ENCODE measurements at regions not wholly inside any gene's neighbourhood (a gene's known extent, or its start where the extent isn't known, plus 50 kb on each side); places are given as distances from the start of the nearest gene placed in this dataset.

DNA sequence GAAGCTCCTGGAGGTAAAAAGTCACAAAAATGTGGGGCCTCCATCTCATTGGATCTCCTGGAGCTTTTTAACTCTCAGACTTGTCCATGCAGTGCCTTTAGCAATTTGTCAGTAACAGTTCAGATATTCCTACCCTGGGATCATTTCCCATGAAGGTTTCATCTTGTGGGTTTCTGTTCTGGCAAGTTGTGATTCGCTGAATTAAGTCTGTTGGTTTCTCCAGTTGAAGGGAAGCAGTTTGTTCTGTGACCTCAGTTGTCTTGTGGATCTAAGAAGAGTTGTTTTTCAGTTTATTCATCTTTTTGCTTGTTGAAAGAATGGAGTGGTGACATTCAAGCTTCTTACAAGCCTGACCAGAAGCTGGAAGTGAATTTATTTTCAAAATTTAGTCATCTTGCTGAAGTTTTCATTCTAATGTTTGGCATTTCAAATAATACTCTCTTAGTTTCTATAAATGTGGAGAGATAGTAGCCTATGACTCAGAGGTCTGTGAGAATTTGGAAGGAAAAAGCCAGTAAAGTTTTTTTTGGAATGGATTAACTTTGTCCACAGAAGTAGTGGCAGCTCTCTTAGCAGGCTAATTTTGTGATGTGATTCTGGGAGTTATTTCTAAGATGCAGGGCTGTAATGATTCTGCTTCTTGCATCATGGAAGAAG is 120.1 kb upstream of the CSNK1A1L start:
- Histone ChIP-seq H3K4me1 (ENCODE audit: control insufficient read depth in 3 of 3, insufficient read depth in 2 of 3, low read depth in 1 of 3, low read length in 2 of 3) (no peaks in the 10 kb centered on the region), H3K27me3 (ENCODE audit: control insufficient read depth in 3 of 3, insufficient read depth in 3 of 3, low read length in 3 of 3) (no peaks in the 10 kb centered on the region), H3K27ac (ENCODE audit: low read depth in 1 of 3, low read length in 2 of 3) (no peak overlapping the region), H3K9me3 (ENCODE audit: control insufficient read depth in 2 of 2, insufficient read depth in 1 of 2, low read depth in 1 of 2, low read length in 1 of 2) (peaks cover 0 to 7% of the 10 kb centered on the region in 2 donors), H3K36me3 (ENCODE audit: control insufficient read depth in 3 of 3, insufficient read depth in 2 of 3, low read depth in 1 of 3, low read length in 3 of 3) (no peaks in the 10 kb centered on the region), H3K4me3 (ENCODE audit: low read depth in 1 of 3, low read length in 3 of 3) (no peak overlapping the region)
- WGBS, 3 donors = 41 to 62% (median 43%) methylated on average over 1 of the region's 1 CpG
- FAIRE-seq (no peak), DNase-seq (no peak)

GRCh38 chr13:37216331-37216730 is 110.9 kb upstream of the CSNK1A1L start:
- no peaks in the 10 kb centered on the region for H3K27me3 ChIP-seq (ENCODE audit: control insufficient read depth in 3 of 3, insufficient read depth in 3 of 3, low read length in 3 of 3)
- H3K4me3 ChIP-seq (ENCODE audit: low read depth in 1 of 3, low read length in 3 of 3) = no peak overlapping the region
- no peaks in the 10 kb centered on the region for H3K9me3 ChIP-seq (ENCODE audit: control insufficient read depth in 2 of 2, insufficient read depth in 1 of 2, low read depth in 1 of 2, low read length in 1 of 2)
- DNase-seq (no peak), FAIRE-seq (no peak)
- H3K27ac ChIP-seq (ENCODE audit: low read depth in 1 of 3, low read length in 2 of 3) = no peak overlapping the region
- H3K36me3 ChIP-seq (ENCODE audit: control insufficient read depth in 3 of 3, insufficient read depth in 2 of 3, low read depth in 1 of 3, low read length in 3 of 3) = no peaks in the 10 kb centered on the region
- 67 to 78% (median 71%) methylated on average over 1 of the region's 1 CpG for WGBS, 3 donors
- no peaks in the 10 kb centered on the region for H3K4me1 ChIP-seq (ENCODE audit: control insufficient read depth in 3 of 3, insufficient read depth in 2 of 3, low read depth in 1 of 3, low read length in 2 of 3)

- WGBS, 3 donors = 72 to 81% (median 74%) methylated on average over 2 of the region's 2 CpGs
- FAIRE-seq (no peak), DNase-seq (no peak)
- Histone ChIP-seq H3K9me3 (ENCODE audit: control insufficient read depth in 2 of 2, insufficient read depth in 1 of 2, low read depth in 1 of 2, low read length in 1 of 2) (no peaks in the 10 kb centered on the region), H3K4me1 (ENCODE audit: control insufficient read depth in 3 of 3, insufficient read depth in 2 of 3, low read depth in 1 of 3, low read length in 2 of 3) (no peaks in the 10 kb centered on the region), H3K4me3 (ENCODE audit: low read depth in 1 of 3, low read length in 3 of 3) (no peak overlapping the region), H3K36me3 (ENCODE audit: control insufficient read depth in 3 of 3, insufficient read depth in 2 of 3, low read depth in 1 of 3, low read length in 3 of 3) (no peaks in the 10 kb centered on the region), H3K27me3 (ENCODE audit: control insufficient read depth in 3 of 3, insufficient read depth in 3 of 3, low read length in 3 of 3) (no peaks in the 10 kb centered on the region), H3K27ac (ENCODE audit: low read depth in 1 of 3, low read length in 2 of 3) (no peak overlapping the region)
These were observed 107.4 kb upstream of the CSNK1A1L start for GRCh38 chr13:37212826-37213225.

- no peaks in the 10 kb centered on the region for H3K27me3 ChIP-seq (ENCODE audit: control insufficient read depth in 3 of 3, insufficient read depth in 3 of 3, low read length in 3 of 3)
- 58 to 76% (median 59%) methylated on average over 7 of the region's 7 CpGs for WGBS, 3 donors
- FAIRE-seq = no peak
These were observed 106.0 kb upstream of the CSNK1A1L start for GRCh38 chr13:37211487-37211886.

GRCh38 chr13:37209621-37210580 is 104.4 kb upstream of the CSNK1A1L start:
- no peak for FAIRE-seq
- Histone ChIP-seq H3K27me3 (ENCODE audit: control insufficient read depth in 3 of 3, insufficient read depth in 3 of 3, low read length in 3 of 3) (no peaks in the 10 kb centered on the region), H3K27ac (ENCODE audit: low read depth in 1 of 3, low read length in 2 of 3) (no peak overlapping the region), H3K4me3 (ENCODE audit: low read depth in 1 of 3, low read length in 3 of 3) (no peak overlapping the region), H3K4me1 (ENCODE audit: control insufficient read depth in 3 of 3, insufficient read depth in 2 of 3, low read depth in 1 of 3, low read length in 2 of 3) (no peaks in the 10 kb centered on the region), H3K9me3 (ENCODE audit: control insufficient read depth in 2 of 2, insufficient read depth in 1 of 2, low read depth in 1 of 2, low read length in 1 of 2) (no peaks in the 10 kb centered on the region), H3K36me3 (ENCODE audit: control insufficient read depth in 3 of 3, insufficient read depth in 2 of 3, low read depth in 1 of 3, low read length in 3 of 3) (no peaks in the 10 kb centered on the region)
- no peak for DNase-seq
- WGBS, 3 donors = 72 to 74% (median 73%) methylated on average over 4 of the region's 4 CpGs

More at GRCh38 chr13:37211487-37211886, 106.0 kb upstream of the CSNK1A1L start:
- DNase-seq = no peak
- H3K4me3 ChIP-seq (ENCODE audit: low read depth in 1 of 3, low read length in 3 of 3) = no peak overlapping the region
- H3K36me3 ChIP-seq (ENCODE audit: control insufficient read depth in 3 of 3, insufficient read depth in 2 of 3, low read depth in 1 of 3, low read length in 3 of 3) = no peaks in the 10 kb centered on the region
- H3K9me3 ChIP-seq (ENCODE audit: control insufficient read depth in 2 of 2, insufficient read depth in 1 of 2, low read depth in 1 of 2, low read length in 1 of 2) = no peaks in the 10 kb centered on the region
- H3K4me1 ChIP-seq (ENCODE audit: control insufficient read depth in 3 of 3, insufficient read depth in 2 of 3, low read depth in 1 of 3, low read length in 2 of 3) = no peaks in the 10 kb centered on the region
- H3K27ac ChIP-seq (ENCODE audit: low read depth in 1 of 3, low read length in 2 of 3) = no peak overlapping the region

DNA sequence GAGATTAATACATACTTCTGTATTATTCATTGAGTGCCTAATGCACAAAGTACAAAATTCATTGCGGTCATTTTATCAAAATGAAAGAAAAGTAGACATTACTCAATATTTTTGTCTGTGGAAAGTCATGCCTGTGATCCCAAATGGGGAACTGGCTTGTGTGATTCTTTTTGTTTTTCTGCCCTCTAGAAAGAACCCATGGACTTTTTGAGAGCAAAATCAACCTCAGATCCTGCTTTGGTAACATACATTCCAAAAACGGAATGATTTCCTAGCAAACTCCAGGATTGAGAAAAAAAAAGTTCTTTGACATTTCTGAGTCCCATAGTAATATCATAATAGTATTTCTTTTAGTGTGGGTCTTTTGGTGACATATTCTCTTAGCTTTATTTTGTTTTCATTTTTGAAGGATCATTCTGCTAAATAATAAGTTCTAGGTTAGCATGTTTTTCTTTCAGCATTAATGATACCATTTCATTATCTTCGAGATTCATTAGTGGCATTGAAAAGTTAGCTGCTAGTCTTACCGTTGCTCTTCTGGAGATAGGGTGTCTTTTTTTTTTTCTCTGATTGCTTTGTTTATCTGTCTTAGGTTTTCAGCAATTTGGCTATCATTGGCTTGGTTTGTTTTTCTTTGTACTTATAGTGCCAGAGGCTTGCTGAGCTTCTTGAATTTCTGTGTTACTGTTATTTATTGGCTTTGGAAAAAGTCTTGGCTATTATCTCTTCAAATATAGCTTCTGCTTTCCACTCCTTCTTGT is 102.4 kb upstream of the CSNK1A1L start:
- Histone ChIP-seq H3K27me3 (ENCODE audit: control insufficient read depth in 3 of 3, insufficient read depth in 3 of 3, low read length in 3 of 3) (no peaks in the 10 kb centered on the region), H3K4me1 (ENCODE audit: control insufficient read depth in 3 of 3, insufficient read depth in 2 of 3, low read depth in 1 of 3, low read length in 2 of 3) (no peaks in the 10 kb centered on the region), H3K9me3 (ENCODE audit: control insufficient read depth in 2 of 2, insufficient read depth in 1 of 2, low read depth in 1 of 2, low read length in 1 of 2) (no peaks in the 10 kb centered on the region), H3K4me3 (ENCODE audit: low read depth in 1 of 3, low read length in 3 of 3) (no peak overlapping the region), H3K36me3 (ENCODE audit: control insufficient read depth in 3 of 3, insufficient read depth in 2 of 3, low read depth in 1 of 3, low read length in 3 of 3) (no peaks in the 10 kb centered on the region), H3K27ac (ENCODE audit: low read depth in 1 of 3, low read length in 2 of 3) (no peak overlapping the region)
- 59 to 68% (median 65%) methylated on average over 4 of the region's 4 CpGs for WGBS, 3 donors
- FAIRE-seq (no peak), DNase-seq (no peak)

DNA sequence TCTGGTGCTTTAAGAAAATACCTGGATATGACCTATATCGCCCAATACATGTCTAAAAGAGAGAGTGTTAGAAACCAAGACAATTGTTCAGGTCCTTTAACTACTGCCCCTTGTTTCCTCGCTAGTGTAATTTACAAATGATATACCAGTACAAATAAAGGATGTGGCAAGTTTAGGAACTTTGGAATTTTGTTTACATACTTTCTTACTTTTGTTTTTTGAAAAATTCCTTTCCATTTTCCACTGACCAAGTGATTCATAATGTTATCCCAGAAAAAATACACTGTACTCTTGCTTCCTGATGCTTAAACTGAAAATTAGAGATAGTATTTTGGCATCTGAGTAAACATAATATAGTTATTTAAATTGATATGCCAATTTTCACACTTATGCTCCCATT is 96.8 kb upstream of the CSNK1A1L start:
- Histone ChIP-seq H3K4me1 (ENCODE audit: control insufficient read depth in 3 of 3, insufficient read depth in 2 of 3, low read depth in 1 of 3, low read length in 2 of 3) (no peaks in the 10 kb centered on the region), H3K9me3 (ENCODE audit: control insufficient read depth in 2 of 2, insufficient read depth in 1 of 2, low read depth in 1 of 2, low read length in 1 of 2) (no peaks in the 10 kb centered on the region), H3K27ac (ENCODE audit: low read depth in 1 of 3, low read length in 2 of 3) (no peak overlapping the region), H3K4me3 (ENCODE audit: low read depth in 1 of 3, low read length in 3 of 3) (no peak overlapping the region), H3K27me3 (ENCODE audit: control insufficient read depth in 3 of 3, insufficient read depth in 3 of 3, low read length in 3 of 3) (no peaks in the 10 kb centered on the region), H3K36me3 (ENCODE audit: control insufficient read depth in 3 of 3, insufficient read depth in 2 of 3, low read depth in 1 of 3, low read length in 3 of 3) (no peaks in the 10 kb centered on the region)
- 67 to 73% (median 67%) methylated on average over 2 of the region's 2 CpGs for WGBS, 3 donors
- no peak for DNase-seq
- no peak for FAIRE-seq

DNA sequence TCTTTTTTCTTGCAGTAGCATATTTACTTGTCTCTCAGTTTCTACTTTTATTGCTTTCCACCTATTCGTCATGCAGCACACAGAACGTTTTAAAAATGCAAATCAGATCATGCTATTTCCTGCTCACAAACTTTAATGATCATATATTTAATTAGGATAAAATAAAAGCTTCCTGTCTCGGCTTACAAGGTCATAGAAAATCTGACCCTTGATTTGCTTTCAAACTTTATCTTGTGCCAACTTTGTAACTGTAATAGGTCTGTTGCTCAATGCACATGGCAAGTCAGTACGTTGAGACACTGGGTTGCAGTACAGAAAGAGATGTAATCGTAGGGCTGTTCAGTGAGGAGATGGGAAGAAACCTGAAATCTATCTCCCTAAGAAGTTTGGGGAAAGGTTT is 95.6 kb upstream of the CSNK1A1L start:
- H3K4me1 ChIP-seq (ENCODE audit: control insufficient read depth in 3 of 3, insufficient read depth in 2 of 3, low read depth in 1 of 3, low read length in 2 of 3) = no peaks in the 10 kb centered on the region
- no peaks in the 10 kb centered on the region for H3K36me3 ChIP-seq (ENCODE audit: control insufficient read depth in 3 of 3, insufficient read depth in 2 of 3, low read depth in 1 of 3, low read length in 3 of 3)
- no peaks in the 10 kb centered on the region for H3K9me3 ChIP-seq (ENCODE audit: control insufficient read depth in 2 of 2, insufficient read depth in 1 of 2, low read depth in 1 of 2, low read length in 1 of 2)
- DNase-seq = no peak
- FAIRE-seq = no peak
- no peak overlapping the region for H3K4me3 ChIP-seq (ENCODE audit: low read depth in 1 of 3, low read length in 3 of 3)
- no peaks in the 10 kb centered on the region for H3K27me3 ChIP-seq (ENCODE audit: control insufficient read depth in 3 of 3, insufficient read depth in 3 of 3, low read length in 3 of 3)
- no peak overlapping the region for H3K27ac ChIP-seq (ENCODE audit: low read depth in 1 of 3, low read length in 2 of 3)
- 53 to 65% (median 59%) methylated on average over 5 of the region's 5 CpGs for WGBS, 3 donors
